Gastroesophageal sphincter (tissue), 3 donors: ENCODE measurements at regions not wholly inside any gene's neighbourhood (a gene's known extent, or its start where the extent isn't known, plus 50 kb on each side); places are given as distances from the start of the nearest gene placed in this dataset.

ENCODE experiments used
- CTCF ChIP-seq, 4 experiments: fragments of 200-600 bp in 2 of 4; fragments of 450-650 bp in 2 of 4; sonication (generic) in 1 of 4; IDR thresholded peaks; one replicate each; pipeline ENCODE4 v1.5.1; 2017 to 2019; ENCODE audit warnings: antibody characterized with exemption in 4 of 4, mild to moderate bottlenecking in 2 of 4, moderate library complexity in 2 of 4
- EP300 ChIP-seq: sonication (generic); formaldehyde crosslinking; IDR thresholded peaks from one replicate; pipeline ENCODE4 v1.6.1; 2017; ENCODE audit warnings: antibody characterized with exemption, mild to moderate bottlenecking
- POLR2A ChIP-seq, 2 donors: fragments of 450-650 bp; IDR thresholded peaks; one replicate each; pipeline ENCODE4 v1.6.1; 2017; ENCODE audit warnings: antibody characterized with exemption in 2 of 2, mild to moderate bottlenecking in 2 of 2, moderate library complexity in 1 of 2
- POLR2AphosphoS5 ChIP-seq: sonication (generic); formaldehyde crosslinking; IDR thresholded peaks from one replicate; pipeline ENCODE4 v1.6.1; 2017; ENCODE audit warnings: antibody characterized with exemption

GRCh38 chr13:67763384-67763783 is 533.2 kb upstream of the PCDH9 start:
- TF ChIP-seq CTCF (IDR thresholded peaks at IDR 0.05), result no peak
- TF ChIP-seq POLR2AphosphoS5, result no peak
- TF ChIP-seq POLR2A (IDR thresholded peaks at IDR 0.05), result no peak
- TF ChIP-seq EP300, result no peak
